HEK293T (cell line): ENCODE measurements at regions not wholly inside any gene's neighbourhood (a gene's known extent, or its start where the extent isn't known, plus 50 kb on each side); places are given as distances from the start of the nearest gene placed in this dataset.
A peak's percentile ranks its signal among the peaks of the same experiment; 100 is the strongest.

Experiments used
- CTCF ChIA-PET: fragments of 350-600 bp; formaldehyde crosslinking; extraction: SDS; loops from one replicate; lab custom pipeline; 2021; ENCODE audit warnings: antibody characterized with exemption, inconsistent platforms; lab: Yijun Ruan, JAX
- POLR2A ChIA-PET: fragments of 350-600 bp; formaldehyde crosslinking; extraction: SDS; loops from one replicate; lab custom pipeline; 2020; ENCODE audit warnings: antibody characterized with exemption, inconsistent platforms; lab: Yijun Ruan, JAX
- DNase-seq: peaks from one replicate; pipeline ENCODE4 v3.0.0; 2012; ENCODE audit warnings: mixed read lengths; ENCODE audit errors: extremely low spot score
- ARNT ChIP-seq: fragments of 450-650 bp; IDR thresholded peaks from 2 replicates; pipeline ENCODE4 v1.6.1; 2017; ENCODE audit warnings: mild to moderate bottlenecking
- BHLHE40 ChIP-seq: fragments of 450-650 bp; IDR thresholded peaks from 2 replicates; pipeline ENCODE4 v1.6.1; 2016; ENCODE audit warnings: mild to moderate bottlenecking, moderate library complexity, borderline replicate concordance
- CTBP1 ChIP-seq: fragments of 450-650 bp; IDR thresholded peaks from 2 replicates; pipeline ENCODE4 v1.6.1; 2016; ENCODE audit warnings: borderline replicate concordance
- ELF4 ChIP-seq: fragments of 450-650 bp; IDR thresholded peaks from 2 replicates; pipeline ENCODE4 v1.6.1; 2017; ENCODE audit warnings: antibody characterized with exemption
- FOXA1 ChIP-seq: fragments of 450-650 bp; IDR thresholded peaks from 2 replicates; pipeline ENCODE4 v1.6.1; 2016; ENCODE audit warnings: mild to moderate bottlenecking
- FOXK2 ChIP-seq: fragments of 450-650 bp; IDR thresholded peaks from 2 replicates; pipeline ENCODE4 v1.6.1; 2016; ENCODE audit warnings: mild to moderate bottlenecking
- FOXM1 ChIP-seq: fragments of 450-650 bp; IDR thresholded peaks from 2 replicates; pipeline ENCODE4 v1.6.1; 2017; ENCODE audit warnings: mild to moderate bottlenecking, borderline replicate concordance
- HDGF ChIP-seq: fragments of 450-650 bp; IDR thresholded peaks from 2 replicates; pipeline ENCODE4 v1.6.1; 2017; ENCODE audit warnings: antibody characterized with exemption, borderline replicate concordance
- NFRKB ChIP-seq: fragments of 450-650 bp; IDR thresholded peaks from 2 replicates; pipeline ENCODE4 v1.6.1; 2016; ENCODE audit warnings: mild to moderate bottlenecking, moderate library complexity
- PKNOX1 ChIP-seq: fragments of 450-650 bp; IDR thresholded peaks from 2 replicates; pipeline ENCODE4 v1.6.1; 2016
- SP1 ChIP-seq: fragments of 450-650 bp; IDR thresholded peaks from 2 replicates; pipeline ENCODE4 v1.6.1; 2017
- SUZ12 ChIP-seq: fragments of 450-650 bp; IDR thresholded peaks from 2 replicates; pipeline ENCODE4 v1.6.1; 2016; ENCODE audit warnings: mild to moderate bottlenecking
- TARDBP ChIP-seq: fragments of 450-650 bp; IDR thresholded peaks from 2 replicates; pipeline ENCODE4 v1.6.1; 2016
- ZNF384 ChIP-seq: fragments of 450-650 bp; IDR thresholded peaks from 2 replicates; pipeline ENCODE4 v1.6.1; 2016

- ChIA-PET CTCF (interaction anchor here (0.6 kb wide), 1 partner anchor 223 kb away, joined by 4 read pairs; no protein-coding TSS in a partner anchor), POLR2A (no interaction called here)
- no peak for TF ChIP-seq ELF4
- DNase-seq, result no peak
Observed at GRCh38 chrX:22366166-22366702, 93.5 kb downstream of the CBLL2 start.

GRCh38 chrX:22366906-22367305 is 94.2 kb downstream of the CBLL2 start:
- no peak for DNase-seq
- TF ChIP-seq FOXM1, result no peak
- no peak for TF ChIP-seq FOXK2
- no peak for TF ChIP-seq HDGF
- no peak for TF ChIP-seq BHLHE40
- TF ChIP-seq ELF4, result no peak
- no peak for TF ChIP-seq SUZ12
- ChIA-PET POLR2A (no interaction called here), CTCF (interaction anchor here (0.6 kb wide), 1 partner anchor 224 kb away, joined by 4 read pairs; no protein-coding TSS in a partner anchor)

GRCh38 chrX:22373094-22373493 is 100.4 kb downstream of the CBLL2 start:
- CTCF ChIA-PET, result interaction anchor here (0.6 kb wide), 1 partner anchor 105 kb away, joined by 3 read pairs; no protein-coding TSS in a partner anchor
- no peak for DNase-seq
- POLR2A ChIA-PET, result no interaction called here
- TF ChIP-seq BHLHE40 (no peak), SUZ12 (no peak)

GRCh38 chrX:22373766-22374165 is 101.1 kb downstream of the CBLL2 start:
- DNase-seq, result no peak
- TF ChIP-seq PKNOX1, result no peak
- ChIA-PET CTCF (no interaction called here), POLR2A (no interaction called here)

- no peak for TF ChIP-seq CTBP1
- TF ChIP-seq FOXA1, result no peak
- no peak for TF ChIP-seq TARDBP
- DNase-seq, result no peak
- ChIA-PET POLR2A (no interaction called here), CTCF (no interaction called here)
Observed at GRCh38 chrX:22376369-22376768, 103.7 kb downstream of the CBLL2 start.

- CTCF ChIA-PET, result no interaction called here
- POLR2A ChIA-PET, result no interaction called here
- TF ChIP-seq FOXA1 (no peak), ARNT (no peak), SP1 (no peak), FOXM1 (no peak), SUZ12 (no peak), NFRKB (no peak), HDGF (no peak), PKNOX1 (no peak), ELF4 (no peak), ZNF384 (no peak)
- DNase-seq, result no peak
Observed at GRCh38 chrX:22378296-22378695, 105.6 kb downstream of the CBLL2 start.

- ChIA-PET CTCF (no interaction called here), POLR2A (no interaction called here)
- TF ChIP-seq ARNT, result no peak
- TF ChIP-seq FOXK2, result no peak
- TF ChIP-seq ZNF384, result no peak
- TF ChIP-seq TARDBP, result no peak
- TF ChIP-seq FOXM1, result no peak
- TF ChIP-seq SP1, result no peak
- TF ChIP-seq FOXA1, result no peak
- no peak for DNase-seq
Observed at GRCh38 chrX:22383988-22384387, 111.3 kb downstream of the CBLL2 start.

GRCh38 chrX:22389556-22390179 is 117.0 kb downstream of the CBLL2 start:
- peak; percentile 81; the same call in 1 of the 2 replicates for TF ChIP-seq CTBP1
- peak; percentile 94 for TF ChIP-seq PKNOX1
- TF ChIP-seq HDGF, result no peak
- DNase-seq, result peak; percentile 16
- POLR2A ChIA-PET, result no interaction called here
- CTCF ChIA-PET, result no interaction called here
